Activated naive CD4-positive, alpha-beta T cell treated with anti-CD3 and anti-CD28 coated beads, Interleukin-2, amount 10 ng/mL, durations not matched to agents 7 days and 5 days (primary cell): ENCODE measurements at regions not wholly inside any gene's neighbourhood (a gene's known extent, or its start where the extent isn't known, plus 50 kb on each side); places are given as distances from the start of the nearest gene placed in this dataset.
A peak's percentile ranks its signal among the peaks of the same experiment; 100 is the strongest.

Source experiments
- CTCF ChIA-PET: fragments of 350-600 bp; sonication (Branson Sonifier 250); formaldehyde crosslinking; loops from one replicate; lab custom pipeline; 2021; ENCODE audit warnings: antibody characterized with exemption; lab: Charles Lee
- DNase-seq: peaks from one replicate; pipeline ENCODE4 v3.0.0-alpha.2; 2020
- H3K27ac Mint-ChIP-seq: one replicate; pipeline ENCODE4 v1.8.0; 2021; ENCODE audit warnings: mild to moderate bottlenecking, moderate library complexity, mixed read lengths
- H3K27me3 Mint-ChIP-seq: one replicate; pipeline ENCODE4 v1.8.0; 2021; ENCODE audit warnings: mild to moderate bottlenecking, mixed read lengths
- H3K36me3 Mint-ChIP-seq: one replicate; pipeline ENCODE4 v1.8.0; 2021; ENCODE audit warnings: mixed read lengths
- H3K4me1 Mint-ChIP-seq: one replicate; pipeline ENCODE4 v1.8.0; 2021; ENCODE audit warnings: mixed read lengths
- H3K4me3 Mint-ChIP-seq: one replicate; pipeline ENCODE4 v1.8.0; 2021; ENCODE audit warnings: mild to moderate bottlenecking, moderate library complexity, mixed read lengths
- H3K9me3 Mint-ChIP-seq: one replicate; pipeline ENCODE4 v1.8.0; 2021; ENCODE audit warnings: mixed read lengths

GRCh38 chr22:49655168-49655812 is 172.4 kb downstream of the BRD1 start:
- H3K27me3 Mint-ChIP-seq: peaks cover 4% of the 10 kb centered on the region
- peak overlapping the region; percentile 86 for H3K4me3 Mint-ChIP-seq
- H3K27ac Mint-ChIP-seq: peak overlapping the region; percentile 49
- no peaks in the 10 kb centered on the region for H3K9me3 Mint-ChIP-seq
- CTCF ChIA-PET: interaction anchor here (0.6 kb wide), 1 partner anchor 81 kb away, joined by 3 read pairs; no protein-coding TSS in a partner anchor
- peaks cover 21% of the 10 kb centered on the region for H3K36me3 Mint-ChIP-seq
- H3K4me1 Mint-ChIP-seq: peaks cover 33% of the 10 kb centered on the region
- no peak for DNase-seq

- CTCF ChIA-PET: no interaction called here
- H3K4me3 Mint-ChIP-seq: no peak overlapping the region
- peaks cover 11% of the 10 kb centered on the region for H3K4me1 Mint-ChIP-seq
- H3K36me3 Mint-ChIP-seq: peaks cover 19% of the 10 kb centered on the region
- H3K27me3 Mint-ChIP-seq: no peaks in the 10 kb centered on the region
- no peaks in the 10 kb centered on the region for H3K9me3 Mint-ChIP-seq
- H3K27ac Mint-ChIP-seq: no peak overlapping the region
- DNase-seq: no peak
These were observed 177.1 kb downstream of the BRD1 start for GRCh38 chr22:49650336-49651241.

- CTCF ChIA-PET: no interaction called here
- Mint-ChIP-seq H3K27me3 (no peaks in the 10 kb centered on the region), H3K27ac (no peak overlapping the region), H3K36me3 (peaks cover 12% of the 10 kb centered on the region), H3K4me3 (no peak overlapping the region), H3K4me1 (peaks cover 4% of the 10 kb centered on the region), H3K9me3 (no peaks in the 10 kb centered on the region)
- no peak for DNase-seq
These were observed 178.3 kb downstream of the BRD1 start for GRCh38 chr22:49649166-49650068.

GRCh38 chr22:49648053-49648452 is 179.6 kb downstream of the BRD1 start:
- CTCF ChIA-PET: no interaction called here
- no peak overlapping the region for H3K4me3 Mint-ChIP-seq

GRCh38 chr22:49647627-49648026 is 180.0 kb downstream of the BRD1 start:
- Mint-ChIP-seq H3K27ac (no peak overlapping the region), H3K9me3 (no peaks in the 10 kb centered on the region), H3K4me3 (no peak overlapping the region), H3K27me3 (no peaks in the 10 kb centered on the region), H3K36me3 (peaks cover 9% of the 10 kb centered on the region), H3K4me1 (no peaks in the 10 kb centered on the region)
- CTCF ChIA-PET: no interaction called here
- no peak for DNase-seq

More at GRCh38 chr22:49648053-49648452, 179.6 kb downstream of the BRD1 start:
- Mint-ChIP-seq H3K27ac (no peak overlapping the region), H3K36me3 (peaks cover 9% of the 10 kb centered on the region), H3K27me3 (no peaks in the 10 kb centered on the region), H3K4me1 (no peaks in the 10 kb centered on the region), H3K9me3 (no peaks in the 10 kb centered on the region)
- no peak for DNase-seq

- no peak for DNase-seq
- H3K36me3 Mint-ChIP-seq: peaks cover 4% of the 10 kb centered on the region
- H3K27me3 Mint-ChIP-seq: no peaks in the 10 kb centered on the region
- H3K27ac Mint-ChIP-seq: no peak overlapping the region
- H3K4me3 Mint-ChIP-seq: no peak overlapping the region
- H3K9me3 Mint-ChIP-seq: no peaks in the 10 kb centered on the region
- CTCF ChIA-PET: no interaction called here
- H3K4me1 Mint-ChIP-seq: no peaks in the 10 kb centered on the region
These were observed 180.8 kb downstream of the BRD1 start for GRCh38 chr22:49646876-49647275.

- CTCF ChIA-PET: no interaction called here
- Mint-ChIP-seq H3K36me3 (peaks cover 4% of the 10 kb centered on the region), H3K4me3 (no peak overlapping the region), H3K27ac (no peak overlapping the region), H3K27me3 (no peaks in the 10 kb centered on the region), H3K4me1 (no peaks in the 10 kb centered on the region), H3K9me3 (no peaks in the 10 kb centered on the region)
- no peak for DNase-seq
These were observed 181.7 kb downstream of the BRD1 start for GRCh38 chr22:49645791-49646550.

- H3K27me3 Mint-ChIP-seq: no peaks in the 10 kb centered on the region
- H3K4me1 Mint-ChIP-seq: no peaks in the 10 kb centered on the region
- no peak overlapping the region for H3K27ac Mint-ChIP-seq
- no peaks in the 10 kb centered on the region for H3K9me3 Mint-ChIP-seq
- peaks cover under 1% of the 10 kb centered on the region for H3K36me3 Mint-ChIP-seq
- DNase-seq: no peak
- CTCF ChIA-PET: no interaction called here
- no peak overlapping the region for H3K4me3 Mint-ChIP-seq
These were observed 182.4 kb downstream of the BRD1 start for GRCh38 chr22:49645257-49645656.

GRCh38 chr22:49643998-49644397 is 183.7 kb downstream of the BRD1 start:
- no peaks in the 10 kb centered on the region for H3K27me3 Mint-ChIP-seq
- H3K36me3 Mint-ChIP-seq: no peaks in the 10 kb centered on the region
- no peak for DNase-seq

GRCh38 chr22:49643466-49643865 is 184.2 kb downstream of the BRD1 start:
- no peaks in the 10 kb centered on the region for H3K36me3 Mint-ChIP-seq
- CTCF ChIA-PET: no interaction called here

More at GRCh38 chr22:49643998-49644397, 183.7 kb downstream of the BRD1 start:
- Mint-ChIP-seq H3K27ac (no peak overlapping the region), H3K9me3 (no peaks in the 10 kb centered on the region), H3K4me1 (no peaks in the 10 kb centered on the region), H3K4me3 (no peak overlapping the region)
- CTCF ChIA-PET: no interaction called here

GRCh38 chr22:49642741-49643140 is 184.9 kb downstream of the BRD1 start:
- Mint-ChIP-seq H3K4me1 (no peaks in the 10 kb centered on the region), H3K36me3 (no peaks in the 10 kb centered on the region), H3K27me3 (no peaks in the 10 kb centered on the region), H3K9me3 (no peaks in the 10 kb centered on the region), H3K27ac (no peak overlapping the region), H3K4me3 (no peak overlapping the region)
- DNase-seq: no peak
- CTCF ChIA-PET: no interaction called here

More at GRCh38 chr22:49643466-49643865, 184.2 kb downstream of the BRD1 start:
- no peak for DNase-seq
- H3K27ac Mint-ChIP-seq: no peak overlapping the region
- H3K9me3 Mint-ChIP-seq: no peaks in the 10 kb centered on the region
- no peaks in the 10 kb centered on the region for H3K4me1 Mint-ChIP-seq
- H3K4me3 Mint-ChIP-seq: no peak overlapping the region
- H3K27me3 Mint-ChIP-seq: no peaks in the 10 kb centered on the region

GRCh38 chr22:49642331-49642730 is 185.3 kb downstream of the BRD1 start:
- H3K36me3 Mint-ChIP-seq: no peaks in the 10 kb centered on the region
- CTCF ChIA-PET: no interaction called here
- H3K4me3 Mint-ChIP-seq: no peak overlapping the region
- no peak overlapping the region for H3K27ac Mint-ChIP-seq
- H3K9me3 Mint-ChIP-seq: no peaks in the 10 kb centered on the region
- H3K27me3 Mint-ChIP-seq: no peaks in the 10 kb centered on the region
- no peak for DNase-seq
- H3K4me1 Mint-ChIP-seq: no peaks in the 10 kb centered on the region

- H3K9me3 Mint-ChIP-seq: no peaks in the 10 kb centered on the region
- H3K4me3 Mint-ChIP-seq: no peak overlapping the region
- no peak overlapping the region for H3K27ac Mint-ChIP-seq
- H3K27me3 Mint-ChIP-seq: no peaks in the 10 kb centered on the region
- CTCF ChIA-PET: no interaction called here
- no peaks in the 10 kb centered on the region for H3K36me3 Mint-ChIP-seq
- H3K4me1 Mint-ChIP-seq: no peaks in the 10 kb centered on the region
- no peak for DNase-seq
These were observed 185.8 kb downstream of the BRD1 start for GRCh38 chr22:49641770-49642313.
